ENCODE measurements at regions not wholly inside any gene's neighbourhood (a gene's known extent, or its start where the extent isn't known, plus 50 kb on each side); places are given as distances from the start of the nearest gene placed in this dataset.

- no peak for TF ChIP-seq CTCF (conservative IDR thresholded peaks at IDR 0.05)
- no peak overlapping the region for H3K27ac ChIP-seq
Observed at GRCh38 chr18:54509793-54510192, 81.3 kb upstream of the DYNAP start.

DNA sequence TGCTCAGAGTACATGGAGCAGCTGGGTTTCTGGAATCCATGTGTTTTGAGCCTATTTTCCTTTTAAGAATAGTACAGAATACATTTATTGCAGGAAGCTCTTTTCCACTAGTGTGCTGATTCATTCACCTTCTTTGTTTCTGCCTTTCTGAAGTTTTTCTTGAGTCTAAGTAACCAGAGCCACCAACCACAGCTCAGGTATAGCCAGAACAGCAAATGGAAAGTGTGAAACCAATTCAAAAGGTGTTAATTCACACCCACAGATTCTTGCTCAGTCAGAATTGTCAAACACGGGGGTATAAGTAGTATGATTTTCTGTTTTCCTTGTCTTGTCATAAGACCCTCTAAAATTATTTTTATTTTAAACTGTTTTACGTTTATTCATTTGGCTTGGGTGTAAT is 75.9 kb upstream of the DYNAP start:
- H3K27ac ChIP-seq: peak overlapping the region; percentile 63
- TF ChIP-seq CTCF (conservative IDR thresholded peaks at IDR 0.05): no peak

DNA sequence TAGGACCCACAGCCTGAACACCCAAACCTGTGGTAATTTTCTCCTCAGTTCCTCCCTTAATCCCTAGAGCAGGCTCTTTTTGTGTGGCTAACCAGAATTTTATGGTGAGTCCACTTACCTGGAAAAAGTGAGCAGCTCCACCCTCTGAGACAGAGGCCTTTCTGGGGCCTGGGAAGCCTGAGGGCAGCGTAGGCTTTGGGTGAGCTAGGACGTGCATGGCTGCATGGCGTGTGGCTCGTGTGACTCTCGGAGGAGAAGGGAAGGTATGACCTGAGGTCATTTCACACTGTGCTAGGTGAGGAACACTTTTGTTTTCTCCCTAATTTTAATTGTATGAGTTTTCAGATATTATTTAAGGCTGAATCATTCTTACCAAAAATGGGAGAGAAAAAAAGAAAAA is 73.5 kb upstream of the DYNAP start:
- TF ChIP-seq CTCF (conservative IDR thresholded peaks at IDR 0.05): no peak
- H3K27ac ChIP-seq: no peak overlapping the region

DNA sequence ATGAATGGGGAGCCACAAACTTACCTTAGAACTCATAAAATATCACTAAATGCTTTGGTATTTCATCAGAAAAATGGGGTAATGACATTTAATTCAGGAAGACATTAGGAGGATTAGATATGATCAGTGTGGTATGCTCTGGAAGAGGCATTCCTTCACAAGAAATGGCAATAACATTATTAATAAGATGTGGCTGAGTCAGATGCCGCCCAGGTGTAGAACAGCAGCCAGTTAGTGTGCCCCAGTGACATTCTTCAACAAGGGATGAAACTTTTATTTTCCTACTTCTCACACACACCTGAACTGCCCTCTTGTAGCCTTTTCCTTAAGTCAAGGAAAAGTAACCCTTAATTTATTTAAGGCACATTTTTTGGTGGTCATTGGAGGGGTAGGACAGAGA is 69.2 kb upstream of the DYNAP start:
- no peak overlapping the region for H3K27ac ChIP-seq
- no peak for TF ChIP-seq CTCF (conservative IDR thresholded peaks at IDR 0.05)

DNA sequence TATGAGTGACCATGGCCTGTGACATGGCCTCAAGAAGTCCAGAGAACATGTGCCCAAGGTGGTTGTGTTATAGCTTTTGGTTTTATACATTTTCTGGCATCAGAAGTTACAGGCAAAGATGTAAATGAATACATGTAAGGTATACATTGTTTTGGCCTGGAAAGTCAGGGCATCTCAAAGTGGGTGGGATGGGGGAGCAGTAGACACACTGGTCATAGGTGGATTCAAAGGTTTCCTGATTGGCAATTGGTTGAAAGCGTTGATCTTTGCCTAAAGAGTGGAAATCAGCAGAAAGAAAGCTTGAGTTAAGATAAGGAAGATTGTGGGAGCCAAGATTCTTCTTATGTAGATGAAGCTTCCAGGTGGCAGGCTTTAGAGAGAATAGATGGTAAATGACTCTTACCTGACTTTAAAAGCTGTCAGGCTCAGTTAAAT is 62.1 kb upstream of the DYNAP start:
- H3K27ac ChIP-seq: no peak overlapping the region
- TF ChIP-seq CTCF (conservative IDR thresholded peaks at IDR 0.05): no peak

GRCh38 chr18:54529444-54529843 is 61.6 kb upstream of the DYNAP start:
- H3K27ac ChIP-seq: no peak overlapping the region
- no peak for TF ChIP-seq CTCF (conservative IDR thresholded peaks at IDR 0.05)

DNA sequence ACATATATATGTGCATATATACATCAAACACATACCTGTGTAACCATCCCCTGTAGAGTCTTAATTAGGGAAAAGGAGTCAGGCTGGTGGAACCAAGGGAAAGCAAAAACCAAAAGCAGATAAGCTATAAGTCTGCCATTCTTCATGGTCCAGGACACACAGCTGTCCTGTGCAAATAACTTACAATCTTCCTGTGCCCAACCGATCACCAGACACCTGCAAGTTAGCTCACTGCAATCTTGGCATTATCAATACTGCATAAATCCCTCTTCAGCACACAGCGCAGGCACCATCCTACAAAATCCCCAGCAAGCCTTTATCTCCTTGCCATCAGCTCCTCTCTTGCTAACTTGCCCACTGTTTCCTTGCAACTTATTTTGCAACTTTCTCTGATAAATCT is 60.8 kb upstream of the DYNAP start:
- no peak overlapping the region for H3K27ac ChIP-seq
- no peak for TF ChIP-seq CTCF (conservative IDR thresholded peaks at IDR 0.05)

Measured in VCaP (cell line).